GM12878 (cell line): ENCODE measurements at regions not wholly inside any gene's neighbourhood (a gene's known extent, or its start where the extent isn't known, plus 50 kb on each side); places are given as distances from the start of the nearest gene placed in this dataset.

Experiments used
- ATAC-seq: fragments of 200-7000 bp; cut with Tn5 transposase; 3 replicates; pipeline ENCODE4 v1.9.1; 2020; ENCODE audit warnings: mild to moderate bottlenecking, moderate library complexity
- BruUV-seq: library from RNA; stranded (reverse); fragments of 400-500 nt; replicated peaks from 2 replicates; lab custom pipeline; 2021; lab: Mats Ljungman, UMichigan
- CTCF ChIA-PET: fragments of 300-600 bp; sonication (Branson Sonifier 250); formaldehyde crosslinking; extraction: SDS; loops from one replicate; lab custom pipeline; 2021; ENCODE audit warnings: inconsistent platforms; lab: Yijun Ruan, JAX
- POLR2A ChIA-PET: fragments of 350-600 bp; formaldehyde crosslinking; extraction: SDS; loops from one replicate; lab custom pipeline; 2021; ENCODE audit warnings: inconsistent platforms; lab: Charles Lee
- RAD21 ChIA-PET: fragments of 300-600 bp; sonication (Branson Sonifier 250); formaldehyde crosslinking; loops from one replicate; lab custom pipeline; 2023; ENCODE audit warnings: antibody characterized with exemption; ENCODE audit not compliant: unreplicated experiment; lab: Charles Lee
- SMC1A ChIA-PET: fragments of 300-600 bp; sonication (Branson Sonifier 250); formaldehyde crosslinking; loops from one replicate; lab custom pipeline; 2023; ENCODE audit not compliant: unreplicated experiment, uncharacterized antibody; lab: Charles Lee
- DNase-seq: peaks from one replicate; pipeline ENCODE4 v3.0.0-alpha.2; 2011; ENCODE audit warnings: low read depth, low spot score
- FAIRE-seq: peaks from 3 replicates; lab custom pipeline; 2011; peaks lifted over from hg19 to GRCh38; lab: Jason Lieb, UNC
- H2AFZ ChIP-seq: 2 replicates; pipeline ENCODE4 v1.6.0; 2011; ENCODE audit warnings: low read depth, low read length, control low read depth; ENCODE audit not compliant: control insufficient read depth
- H3K27ac ChIP-seq: 2 replicates; pipeline ENCODE4 v1.5.1; 2011; ENCODE audit warnings: control low read depth; ENCODE audit not compliant: control insufficient read depth, insufficient read depth
- H3K27me3 ChIP-seq, 2 experiments: replicated peaks in 1 of 2; 2 replicates each; pipeline versions ENCODE4 v1.6.0 to v1.6.1; 2011; ENCODE audit warnings: low read length in 1 of 2; ENCODE audit not compliant: control insufficient read depth in 2 of 2, insufficient read depth in 2 of 2
- H3K36me3 ChIP-seq, 2 experiments: 2 replicates each; pipeline ENCODE4 v1.5.1; 2011; ENCODE audit warnings: low read length in 1 of 2; ENCODE audit not compliant: control insufficient read depth in 2 of 2, insufficient read depth in 2 of 2
- H3K4me1 ChIP-seq: 2 replicates; pipeline ENCODE4 v1.6.1; 2011; ENCODE audit warnings: mild to moderate bottlenecking, low read length, moderate library complexity, mixed read lengths; ENCODE audit not compliant: control insufficient read depth, insufficient read depth
- H3K4me2 ChIP-seq: 2 replicates; pipeline ENCODE4 v1.6.0; 2011; ENCODE audit warnings: control low read depth; ENCODE audit not compliant: control insufficient read depth, insufficient read depth
- H3K4me3 ChIP-seq: fragments of 200-600 bp; sonication (generic); 2 replicates; pipeline ENCODE4 v1.5.1; 2016
- H3K79me2 ChIP-seq: 2 replicates; pipeline ENCODE4 v1.6.0; 2011; ENCODE audit warnings: low read length; ENCODE audit not compliant: control insufficient read depth, insufficient read depth
- H3K9ac ChIP-seq: 2 replicates; pipeline ENCODE4 v1.8.0; 2011; ENCODE audit warnings: low read length, control low read depth, mixed read lengths; ENCODE audit not compliant: control insufficient read depth, insufficient read depth
- H3K9me3 ChIP-seq: replicated peaks from 3 replicates; pipeline ENCODE4 v1.5.1; 2011; ENCODE audit warnings: mild to moderate bottlenecking, low read length; ENCODE audit not compliant: control insufficient read depth, insufficient read depth
- H4K20me1 ChIP-seq: 2 replicates; pipeline ENCODE4 v1.6.0; 2011; ENCODE audit not compliant: control insufficient read depth, insufficient read depth
- CREB1 ChIP-seq: IDR thresholded peaks from 2 replicates; pipeline ENCODE4 v1.6.1; 2012; ENCODE audit warnings: low read depth, mild to moderate bottlenecking, inconsistent platforms
- PBX3 ChIP-seq: IDR thresholded peaks from 2 replicates; pipeline ENCODE4 v1.6.1; 2011; ENCODE audit warnings: mild to moderate bottlenecking, low read depth, low read length, moderate library complexity; ENCODE audit not compliant: insufficient replicate concordance
- RUNX3 ChIP-seq: IDR thresholded peaks from 2 replicates; pipeline ENCODE4 v1.6.1; 2012; ENCODE audit warnings: low read length, inconsistent platforms
- SPI1 ChIP-seq: IDR thresholded peaks from 2 replicates; pipeline ENCODE4 v1.6.1; 2011; ENCODE audit warnings: low read depth, mild to moderate bottlenecking, low read length, moderate library complexity, borderline replicate concordance; ENCODE audit not compliant: insufficient read depth
- TCF3 ChIP-seq: IDR thresholded peaks from 2 replicates; pipeline ENCODE4 v1.6.1; 2012; ENCODE audit warnings: low read depth, mild to moderate bottlenecking, low read length, borderline replicate concordance; ENCODE audit not compliant: insufficient read depth
- WGBS: methylation state at CpG from one replicate; pipeline ENCODE4 v1.1.6; 2016; ENCODE audit warnings: low lambda C conversion rate; ENCODE audit not compliant: insufficient replicate concordance, insufficient coverage; ENCODE audit errors: missing lambda C conversion rate; 5-methylcytosine and 5-hydroxymethylcytosine counted together
- in situ Hi-C: fragments of 300-500 bp; cut with MboI; formaldehyde crosslinking; loops from 9 replicates; pipeline ENCODE4 v1.14.3; 2018; ENCODE audit warnings: mixed read lengths
- intact Hi-C: fragments of 100-400 bp; cut with micrococcal nuclease; formaldehyde crosslinking; loops from one replicate; pipeline ENCODE4 v1.14.2; 2022; ENCODE audit not compliant: unreplicated experiment
- TF ChIP-seq, protein P1 (sequence below): fragments of 450-650 bp; IDR thresholded peaks from 2 replicates; pipeline ENCODE4 v1.6.1; 2017; ENCODE audit warnings: low read depth, mild to moderate bottlenecking, moderate library complexity

DNA sequence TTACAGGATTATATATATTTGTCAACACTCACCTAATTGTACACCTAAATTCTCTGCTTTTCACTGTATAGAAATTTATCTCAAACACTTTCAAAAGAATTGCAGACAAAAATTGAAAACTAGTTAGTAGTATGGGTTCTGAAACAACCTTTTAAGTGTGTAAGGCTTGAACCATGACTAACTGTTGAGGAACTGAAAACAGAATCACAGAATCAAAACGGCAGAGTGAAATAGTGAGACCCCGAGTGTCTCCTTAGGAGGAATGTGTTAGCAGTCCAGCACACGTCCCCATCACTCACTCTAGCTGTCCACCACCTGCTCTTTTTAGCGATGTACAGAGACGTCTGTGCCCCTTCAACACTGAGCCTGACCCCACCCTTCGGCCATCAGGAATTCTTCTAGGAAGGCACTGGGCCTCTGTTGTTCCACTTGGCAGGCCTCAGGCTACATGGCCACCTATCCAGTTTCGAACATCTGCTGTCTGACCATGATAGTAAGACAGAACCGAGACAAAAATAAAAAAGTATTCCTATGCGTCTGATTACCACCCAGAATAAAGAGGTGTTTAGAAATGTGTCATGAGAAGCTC, 227.4 kb downstream of the C6orf118 start:
- SMC1A ChIA-PET: no interaction called here
- POLR2A ChIA-PET: no interaction called here
- BruUV-seq: no TSS peak
- intact Hi-C loops (no loop called here), in situ Hi-C loops (no loop called here)
- TF ChIP-seq PBX3: no peak
- TF ChIP-seq SPI1: peak; percentile 31; the same call in 1 of the 2 replicates
- TF ChIP-seq RUNX3: no peak
- TF ChIP-seq, protein P1, sequence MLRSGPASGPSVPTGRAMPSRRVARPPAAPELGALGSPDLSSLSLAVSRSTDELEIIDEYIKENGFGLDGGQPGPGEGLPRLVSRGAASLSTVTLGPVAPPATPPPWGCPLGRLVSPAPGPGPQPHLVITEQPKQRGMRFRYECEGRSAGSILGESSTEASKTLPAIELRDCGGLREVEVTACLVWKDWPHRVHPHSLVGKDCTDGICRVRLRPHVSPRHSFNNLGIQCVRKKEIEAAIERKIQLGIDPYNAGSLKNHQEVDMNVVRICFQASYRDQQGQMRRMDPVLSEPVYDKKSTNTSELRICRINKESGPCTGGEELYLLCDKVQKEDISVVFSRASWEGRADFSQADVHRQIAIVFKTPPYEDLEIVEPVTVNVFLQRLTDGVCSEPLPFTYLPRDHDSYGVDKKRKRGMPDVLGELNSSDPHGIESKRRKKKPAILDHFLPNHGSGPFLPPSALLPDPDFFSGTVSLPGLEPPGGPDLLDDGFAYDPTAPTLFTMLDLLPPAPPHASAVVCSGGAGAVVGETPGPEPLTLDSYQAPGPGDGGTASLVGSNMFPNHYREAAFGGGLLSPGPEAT: no peak
- TF ChIP-seq CREB1: no peak
- no peak for TF ChIP-seq TCF3
- Histone ChIP-seq H3K79me2 (no peaks in the 10 kb centered on the region), H3K4me2 (no peak overlapping the region), H3K9me3 (no peaks in the 10 kb centered on the region), H3K27ac (no peak overlapping the region), H3K27me3 (no peaks in the 10 kb centered on the region), H4K20me1 (no peaks in the 10 kb centered on the region), H3K9ac (no peak overlapping the region), H3K36me3 (no peaks in the 10 kb centered on the region), H2AFZ (no peak overlapping the region), H3K4me1 (no peaks in the 10 kb centered on the region), H3K4me3 (no peak overlapping the region)
- peak; percentile 67 for ATAC-seq
- CTCF ChIA-PET: no interaction called here
- no peak for FAIRE-seq
- RAD21 ChIA-PET: no interaction called here
- no peak for DNase-seq
- WGBS: 23% methylated on average over 9 of the region's 9 CpGs
